ENCODE measurements at regions not wholly inside any gene's neighbourhood (a gene's known extent, or its start where the extent isn't known, plus 50 kb on each side); places are given as distances from the start of the nearest gene placed in this dataset.
"Not testable (repeated sequence)": the region's sequence is repeated elsewhere in the genome, so short reads cannot be mapped to it uniquely, and the experiment has no call there.

DNA sequence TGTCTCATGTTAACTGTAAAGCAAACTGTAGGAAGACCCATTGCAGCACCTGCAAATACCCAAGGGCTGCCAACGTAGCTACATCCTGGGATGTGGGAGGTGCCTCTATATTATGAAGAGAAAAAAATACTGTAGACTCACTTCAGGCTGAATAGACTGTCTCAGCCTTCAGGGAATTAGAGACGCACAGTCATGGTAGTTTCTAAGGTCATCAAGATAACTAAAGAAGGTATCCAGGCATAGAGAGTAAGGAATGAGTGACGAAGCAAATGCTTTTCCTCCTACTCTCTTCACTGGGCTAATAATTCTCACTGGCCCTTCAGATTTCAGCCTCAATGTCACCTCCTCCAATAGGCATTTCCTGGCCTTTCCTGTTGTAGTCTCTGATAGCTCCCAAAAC is 121.6 kb upstream of the ECI2 start:
- Histone ChIP-seq H3K36me3 (ENCODE audit: control insufficient read depth in 4 of 4, insufficient read depth in 4 of 4, low read length in 3 of 4) (no peaks in the 10 kb centered on the region), H3K27ac (ENCODE audit: insufficient read depth in 1 of 2, low read depth in 1 of 2, low read length in 2 of 2, poor library complexity in 1 of 2, severe bottlenecking in 2 of 2) (no peak overlapping the region), H3K9me3 (ENCODE audit: control extremely low read depth in 1 of 5, control insufficient read depth in 4 of 5, insufficient read depth in 2 of 5, low read depth in 1 of 5, low read length in 4 of 5) (peaks cover 0 to 2% (median 0%) of the 10 kb centered on the region in 5 experiments), H3K27me3 (replicated peaks in 2 of 5; ENCODE audit: control insufficient read depth in 4 of 5, insufficient read depth in 5 of 5, low read length in 4 of 5) (no peaks in the 10 kb centered on the region), H3K4me3 (ENCODE audit: control insufficient read depth in 1 of 7, extremely low read depth in 1 of 7, insufficient read depth in 4 of 7, low read depth in 2 of 7, low read length in 6 of 7) (no peak overlapping the region), H3K4me1 (ENCODE audit: control extremely low read depth in 1 of 4, control insufficient read depth in 4 of 4, insufficient read depth in 4 of 4, low read length in 3 of 4) (peaks cover 0 to 8% (median 5%) of the 10 kb centered on the region in 4 experiments)
- no peak for DNase-seq
- CTCF ChIA-PET = no interaction called here
- 96% methylated on average over 3 of the region's 3 CpGs for WGBS (ENCODE audit: insufficient coverage)
- POLR2A ChIA-PET = no interaction called here

DNA sequence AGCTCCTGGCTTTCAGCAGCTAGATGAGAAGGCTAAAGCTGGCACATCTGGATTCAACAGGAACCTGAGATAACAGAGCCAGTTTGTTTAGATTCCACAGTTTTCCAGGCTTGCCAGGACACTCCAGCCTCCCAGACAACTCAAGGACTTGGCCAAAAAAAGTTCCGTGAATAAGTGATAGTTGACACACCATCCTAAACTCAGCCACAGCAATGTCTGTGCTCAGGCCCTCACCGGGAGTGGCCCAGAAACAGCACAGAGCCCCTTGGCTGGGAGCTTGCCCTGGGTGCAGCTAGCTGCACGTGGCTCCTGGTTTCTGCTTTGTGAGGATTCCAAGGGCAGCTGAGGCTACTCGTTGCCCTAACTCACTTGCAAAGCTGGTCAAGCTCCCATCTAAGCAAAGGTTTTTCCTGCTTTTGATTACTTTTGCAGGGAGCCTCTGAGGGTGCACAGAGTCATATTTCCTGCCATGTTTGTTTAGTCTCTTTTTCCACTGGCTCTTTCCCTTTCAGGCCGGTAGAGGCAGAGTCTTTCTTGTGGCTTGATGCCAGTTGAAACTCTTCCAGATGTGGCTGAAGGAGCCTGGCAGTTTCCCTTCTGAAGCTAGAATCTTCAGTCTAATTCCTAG is 118.3 kb upstream of the ECI2 start:
- CTCF ChIA-PET = no interaction called here
- peak; percentile 2 to 31 (median 5) for DNase-seq
- Histone ChIP-seq H3K36me3 (ENCODE audit: control insufficient read depth in 4 of 4, insufficient read depth in 4 of 4, low read length in 3 of 4) (no peaks in the 10 kb centered on the region), H3K27me3 (replicated peaks in 2 of 5; ENCODE audit: control insufficient read depth in 4 of 5, insufficient read depth in 5 of 5, low read length in 4 of 5) (no peaks in the 10 kb centered on the region), H3K4me1 (ENCODE audit: control extremely low read depth in 1 of 4, control insufficient read depth in 4 of 4, insufficient read depth in 4 of 4, low read length in 3 of 4) (peaks cover 0 to 8% (median 5%) of the 10 kb centered on the region in 4 experiments), H3K9me3 (ENCODE audit: control extremely low read depth in 1 of 5, control insufficient read depth in 4 of 5, insufficient read depth in 2 of 5, low read depth in 1 of 5, low read length in 4 of 5) (peaks cover 0 to 2% (median 0%) of the 10 kb centered on the region in 5 experiments), H3K27ac (ENCODE audit: insufficient read depth in 1 of 2, low read depth in 1 of 2, low read length in 2 of 2, poor library complexity in 1 of 2, severe bottlenecking in 2 of 2) (no peak overlapping the region), H3K4me3 (ENCODE audit: control insufficient read depth in 1 of 7, extremely low read depth in 1 of 7, insufficient read depth in 4 of 7, low read depth in 2 of 7, low read length in 6 of 7) (no peak overlapping the region)
- 71% methylated on average over 5 of the region's 5 CpGs for WGBS (ENCODE audit: insufficient coverage)
- POLR2A ChIA-PET = interaction anchor here (0.7 kb wide), 1 partner anchor 767 kb away, joined by 3 read pairs; no protein-coding TSS in a partner anchor

DNA sequence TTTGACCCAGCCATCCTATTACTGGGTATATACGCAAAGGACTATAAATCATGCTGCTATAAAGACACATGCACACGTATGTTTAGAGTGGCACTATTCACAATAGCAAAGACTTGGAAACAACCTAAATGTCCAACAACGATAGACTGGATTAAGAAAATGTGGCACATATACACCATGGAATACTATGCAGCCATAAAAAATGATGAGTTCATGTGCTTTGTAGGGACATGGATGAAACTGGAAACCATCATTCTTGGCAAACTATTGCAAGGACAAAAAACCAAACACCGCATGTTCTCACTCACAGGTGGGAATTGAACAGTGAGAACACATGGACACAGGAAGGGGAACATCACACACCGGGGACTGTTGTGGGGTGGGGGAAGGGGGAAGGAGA is 117.1 kb upstream of the ECI2 start:
- H3K36me3 ChIP-seq (ENCODE audit: control insufficient read depth in 4 of 4, insufficient read depth in 4 of 4, low read length in 3 of 4); H3K27ac ChIP-seq (ENCODE audit: insufficient read depth in 1 of 2, low read depth in 1 of 2, low read length in 2 of 2, poor library complexity in 1 of 2, severe bottlenecking in 2 of 2); DNase-seq; H3K9me3 ChIP-seq (ENCODE audit: control extremely low read depth in 1 of 5, control insufficient read depth in 4 of 5, insufficient read depth in 2 of 5, low read depth in 1 of 5, low read length in 4 of 5); H3K4me3 ChIP-seq (ENCODE audit: control insufficient read depth in 1 of 7, extremely low read depth in 1 of 7, insufficient read depth in 4 of 7, low read depth in 2 of 7, low read length in 6 of 7); H3K27me3 ChIP-seq (replicated peaks in 2 of 5; ENCODE audit: control insufficient read depth in 4 of 5, insufficient read depth in 5 of 5, low read length in 4 of 5); H3K4me1 ChIP-seq (ENCODE audit: control extremely low read depth in 1 of 4, control insufficient read depth in 4 of 4, insufficient read depth in 4 of 4, low read length in 3 of 4); CTCF ChIA-PET; POLR2A ChIA-PET: not testable (repeated sequence)
- no CpG with 5 or more reads among the region's 5 CpGs for WGBS (ENCODE audit: insufficient coverage)

DNA sequence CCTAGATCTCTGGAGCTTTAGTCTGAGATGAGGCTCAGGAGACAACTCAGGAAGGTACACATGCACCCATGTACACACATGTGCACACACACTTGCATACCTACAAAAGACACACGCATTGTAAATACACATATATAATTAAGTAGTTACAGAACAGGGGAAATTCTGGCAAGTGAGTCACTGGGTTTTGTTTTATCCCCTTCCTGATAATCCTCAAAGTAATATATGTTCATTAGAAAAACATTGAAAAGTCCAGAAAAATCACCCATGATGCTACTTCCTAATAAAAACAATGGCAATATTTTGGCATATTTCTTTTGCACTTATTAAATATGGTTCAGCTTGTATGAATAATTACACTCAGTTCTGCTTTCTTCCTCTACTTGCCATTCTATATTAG is 115.3 kb upstream of the ECI2 start:
- POLR2A ChIA-PET = no interaction called here
- Histone ChIP-seq H3K4me3 (ENCODE audit: control insufficient read depth in 1 of 7, extremely low read depth in 1 of 7, insufficient read depth in 4 of 7, low read depth in 2 of 7, low read length in 6 of 7) (no peak overlapping the region), H3K27ac (ENCODE audit: insufficient read depth in 1 of 2, low read depth in 1 of 2, low read length in 2 of 2, poor library complexity in 1 of 2, severe bottlenecking in 2 of 2) (no peak overlapping the region), H3K4me1 (ENCODE audit: control extremely low read depth in 1 of 4, control insufficient read depth in 4 of 4, insufficient read depth in 4 of 4, low read length in 3 of 4) (peaks cover 0 to 8% (median 5%) of the 10 kb centered on the region in 4 experiments), H3K36me3 (ENCODE audit: control insufficient read depth in 4 of 4, insufficient read depth in 4 of 4, low read length in 3 of 4) (no peaks in the 10 kb centered on the region), H3K9me3 (ENCODE audit: control extremely low read depth in 1 of 5, control insufficient read depth in 4 of 5, insufficient read depth in 2 of 5, low read depth in 1 of 5, low read length in 4 of 5) (peaks cover 0 to 3% (median 0%) of the 10 kb centered on the region in 5 experiments), H3K27me3 (replicated peaks in 2 of 5; ENCODE audit: control insufficient read depth in 4 of 5, insufficient read depth in 5 of 5, low read length in 4 of 5) (no peaks in the 10 kb centered on the region)
- no CpG with 5 or more reads among the region's 1 CpG for WGBS (ENCODE audit: insufficient coverage)
- CTCF ChIA-PET = no interaction called here
- no peak for DNase-seq

DNA sequence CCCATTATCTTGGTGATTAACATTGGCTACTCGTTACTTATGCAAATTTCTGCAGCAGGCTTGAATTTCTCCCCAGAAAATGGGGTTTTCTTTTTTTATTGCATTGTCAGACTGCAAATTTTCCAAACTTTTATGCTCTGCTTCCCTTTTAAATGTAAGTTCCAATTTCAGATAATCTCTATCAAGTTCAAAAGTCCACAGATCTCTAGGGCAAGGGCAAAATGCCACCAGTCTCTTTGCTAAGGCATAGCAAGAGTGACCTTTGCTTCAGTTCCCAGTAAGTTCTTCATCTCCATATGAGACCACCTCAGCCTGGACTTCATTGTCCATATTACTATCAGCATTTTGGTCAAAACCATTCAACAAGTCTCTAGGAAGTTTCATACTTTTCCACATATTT is 108.5 kb upstream of the ECI2 start:
- DNase-seq; H3K4me1 ChIP-seq (ENCODE audit: control extremely low read depth in 1 of 4, control insufficient read depth in 4 of 4, insufficient read depth in 4 of 4, low read length in 3 of 4); CTCF ChIA-PET; H3K36me3 ChIP-seq (ENCODE audit: control insufficient read depth in 4 of 4, insufficient read depth in 4 of 4, low read length in 3 of 4); H3K4me3 ChIP-seq (ENCODE audit: control insufficient read depth in 1 of 7, extremely low read depth in 1 of 7, insufficient read depth in 4 of 7, low read depth in 2 of 7, low read length in 6 of 7); POLR2A ChIA-PET; H3K9me3 ChIP-seq (ENCODE audit: control extremely low read depth in 1 of 5, control insufficient read depth in 4 of 5, insufficient read depth in 2 of 5, low read depth in 1 of 5, low read length in 4 of 5); H3K27ac ChIP-seq (ENCODE audit: insufficient read depth in 1 of 2, low read depth in 1 of 2, low read length in 2 of 2, poor library complexity in 1 of 2, severe bottlenecking in 2 of 2); H3K27me3 ChIP-seq (replicated peaks in 2 of 5; ENCODE audit: control insufficient read depth in 4 of 5, insufficient read depth in 5 of 5, low read length in 4 of 5): not testable (repeated sequence)
- WGBS (ENCODE audit: insufficient coverage) = 100% methylated on average over 1 of the region's 1 CpG

DNA sequence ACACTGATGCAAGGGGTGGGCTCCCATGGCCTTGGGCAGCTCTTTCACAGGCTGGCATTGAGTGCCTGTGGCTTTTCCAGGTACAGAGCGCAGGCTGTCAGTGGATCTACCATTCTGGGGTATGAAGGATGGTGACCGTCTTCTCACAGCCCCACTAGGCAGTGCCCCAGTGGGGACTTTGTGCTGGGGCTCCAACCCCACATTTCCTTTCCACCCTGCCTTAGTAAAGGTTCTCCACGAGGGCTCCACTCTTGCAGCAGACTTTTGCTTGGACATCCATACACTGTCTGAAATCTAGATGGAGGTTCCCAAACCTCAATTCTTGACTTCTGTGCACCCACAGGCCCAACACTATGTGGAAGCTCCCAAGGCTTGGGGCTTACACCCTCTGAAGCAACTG is 107.9 kb upstream of the ECI2 start:
- Histone ChIP-seq H3K27ac (ENCODE audit: insufficient read depth in 1 of 2, low read depth in 1 of 2, low read length in 2 of 2, poor library complexity in 1 of 2, severe bottlenecking in 2 of 2) (no peak overlapping the region), H3K36me3 (ENCODE audit: control insufficient read depth in 4 of 4, insufficient read depth in 4 of 4, low read length in 3 of 4) (no peaks in the 10 kb centered on the region), H3K9me3 (ENCODE audit: control extremely low read depth in 1 of 5, control insufficient read depth in 4 of 5, insufficient read depth in 2 of 5, low read depth in 1 of 5, low read length in 4 of 5) (peaks cover 0 to 9% (median 6%) of the 10 kb centered on the region in 5 experiments), H3K4me3 (ENCODE audit: control insufficient read depth in 1 of 7, extremely low read depth in 1 of 7, insufficient read depth in 4 of 7, low read depth in 2 of 7, low read length in 6 of 7) (no peak overlapping the region), H3K27me3 (replicated peaks in 2 of 5; ENCODE audit: control insufficient read depth in 4 of 5, insufficient read depth in 5 of 5, low read length in 4 of 5) (no peaks in the 10 kb centered on the region), H3K4me1 (ENCODE audit: control extremely low read depth in 1 of 4, control insufficient read depth in 4 of 4, insufficient read depth in 4 of 4, low read length in 3 of 4) (no peaks in the 10 kb centered on the region)
- CTCF ChIA-PET = no interaction called here
- POLR2A ChIA-PET = no interaction called here
- no peak for DNase-seq
- WGBS (ENCODE audit: insufficient coverage) = 97% methylated on average over 3 of the region's 3 CpGs

DNA sequence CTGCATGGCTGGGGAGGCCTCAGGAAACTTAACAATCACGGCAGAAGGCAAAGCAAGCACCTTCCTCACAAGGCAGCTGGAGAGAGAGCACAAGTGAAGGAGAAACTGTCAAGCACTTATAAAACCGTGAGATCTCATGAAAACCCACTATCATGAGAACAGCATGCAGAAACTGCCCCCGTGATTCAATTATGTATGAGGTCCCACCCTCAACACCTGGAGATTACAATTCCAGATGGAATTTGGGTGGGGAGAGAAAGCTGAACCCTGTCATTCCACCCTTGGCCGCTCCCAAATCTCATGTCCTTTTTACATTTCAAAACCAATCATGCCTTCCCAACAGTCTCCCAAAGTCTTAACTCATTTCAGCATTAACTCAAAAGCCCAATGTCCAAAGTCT is 107.2 kb upstream of the ECI2 start:
- POLR2A ChIA-PET = no interaction called here
- WGBS (ENCODE audit: insufficient coverage) = 100% methylated on average over 2 of the region's 4 CpGs
- no peaks in the 10 kb centered on the region for H3K4me1 ChIP-seq (ENCODE audit: control extremely low read depth in 1 of 4, control insufficient read depth in 4 of 4, insufficient read depth in 4 of 4, low read length in 3 of 4)
- H3K9me3 ChIP-seq (ENCODE audit: control extremely low read depth in 1 of 5, control insufficient read depth in 4 of 5, insufficient read depth in 2 of 5, low read depth in 1 of 5, low read length in 4 of 5) = peaks cover 0 to 9% (median 6%) of the 10 kb centered on the region in 5 experiments
- CTCF ChIA-PET = no interaction called here
- no peak for DNase-seq
- no peak overlapping the region for H3K4me3 ChIP-seq (ENCODE audit: control insufficient read depth in 1 of 7, extremely low read depth in 1 of 7, insufficient read depth in 4 of 7, low read depth in 2 of 7, low read length in 6 of 7)
- no peak overlapping the region for H3K27ac ChIP-seq (ENCODE audit: insufficient read depth in 1 of 2, low read depth in 1 of 2, low read length in 2 of 2, poor library complexity in 1 of 2, severe bottlenecking in 2 of 2)
- no peaks in the 10 kb centered on the region for H3K36me3 ChIP-seq (ENCODE audit: control insufficient read depth in 4 of 4, insufficient read depth in 4 of 4, low read length in 3 of 4)
- H3K27me3 ChIP-seq (replicated peaks in 2 of 5; ENCODE audit: control insufficient read depth in 4 of 5, insufficient read depth in 5 of 5, low read length in 4 of 5) = no peaks in the 10 kb centered on the region
